CD4-positive, alpha-beta T cell (primary cell): ENCODE measurements at regions not wholly inside any gene's neighbourhood (a gene's known extent, or its start where the extent isn't known, plus 50 kb on each side); places are given as distances from the start of the nearest gene placed in this dataset.
A peak's percentile ranks its signal among the peaks of the same experiment; 100 is the strongest.

Source experiments
- ATAC-seq: fragments of 200-7000 bp; cut with Tn5 transposase; one replicate; pipeline ENCODE4 v1.10.0; 2022; ENCODE audit warnings: mild to moderate bottlenecking; ENCODE audit not compliant: poor library complexity
- CTCF ChIA-PET: fragments of 350-600 bp; sonication (Branson Sonifier 250); formaldehyde crosslinking; loops from one replicate; lab custom pipeline; 2021; ENCODE audit warnings: antibody characterized with exemption, inconsistent platforms; lab: Charles Lee
- POLR2A ChIA-PET: fragments of 350-600 bp; sonication (Branson Sonifier 250); formaldehyde crosslinking; loops from one replicate; lab custom pipeline; 2021; ENCODE audit warnings: antibody characterized with exemption, inconsistent platforms; lab: Charles Lee
- DNase-seq, 14 experiments: peaks; one replicate each; pipeline ENCODE4 v3.0.0-alpha.2; 2013 to 2020; ENCODE audit warnings: mixed read lengths in 2 of 14
- H3K27ac ChIP-seq, 2 donors: one replicate each; pipeline versions ENCODE4 v1.5.1 to v1.7.0; 2013; ENCODE audit warnings: low read length in 2 of 2, low read depth in 1 of 2, mild to moderate bottlenecking in 1 of 2
- H3K27me3 ChIP-seq, 2 experiments: 1 replicate in 1 of 2; 2 replicates in 1 of 2; pipeline versions ENCODE4 v1.6.1 to v1.7.0; 2013; ENCODE audit warnings: low read length in 2 of 2, control low read depth in 1 of 2, mild to moderate bottlenecking in 1 of 2, moderate library complexity in 1 of 2; ENCODE audit not compliant: insufficient read depth in 2 of 2, control insufficient read depth in 1 of 2
- H3K36me3 ChIP-seq: one replicate; pipeline ENCODE4 v1.6.1; 2013; ENCODE audit warnings: low read length, control low read depth; ENCODE audit not compliant: insufficient read depth
- H3K4me1 ChIP-seq: one replicate; pipeline ENCODE4 v1.6.1; 2013; ENCODE audit warnings: low read length, control low read depth; ENCODE audit not compliant: insufficient read depth
- H3K4me3 ChIP-seq: one replicate; pipeline ENCODE4 v1.5.1; 2013; ENCODE audit warnings: mild to moderate bottlenecking, low read length, moderate library complexity
- H3K9me3 ChIP-seq, 2 experiments: 1 replicate in 1 of 2; 2 replicates in 1 of 2; pipeline versions ENCODE4 v1.6.1 to v1.7.0; 2013; ENCODE audit warnings: low read length in 2 of 2, mild to moderate bottlenecking in 2 of 2, control low read depth in 1 of 2, moderate library complexity in 1 of 2; ENCODE audit not compliant: control insufficient read depth in 1 of 2, insufficient read depth in 1 of 2
- H3K27ac Mint-ChIP-seq: one replicate; pipeline ENCODE4 v1.8.0; 2020; ENCODE audit warnings: mixed read lengths
- H3K27me3 Mint-ChIP-seq: one replicate; pipeline ENCODE4 v1.8.0; 2021; ENCODE audit warnings: mixed read lengths
- H3K36me3 Mint-ChIP-seq: one replicate; pipeline ENCODE4 v1.8.0; 2021; ENCODE audit warnings: low read depth, mixed read lengths
- H3K4me1 Mint-ChIP-seq: one replicate; pipeline ENCODE4 v1.8.0; 2021; ENCODE audit warnings: low read depth, mixed read lengths
- H3K4me3 Mint-ChIP-seq: one replicate; pipeline ENCODE4 v1.8.0; 2020; ENCODE audit warnings: mild to moderate bottlenecking, mixed read lengths
- H3K9me3 Mint-ChIP-seq: one replicate; pipeline ENCODE4 v1.8.0; 2020; ENCODE audit warnings: mixed read lengths
- intact Hi-C, 2 experiments: fragments of 100-400 bp; cut with DNase I in 1 of 2; cut with micrococcal nuclease in 1 of 2; formaldehyde crosslinking; loops; one replicate each; pipeline versions ENCODE4 v1.15.1 to v1.9.0; 2023 to 2025; cut with DNase I, micrococcal nuclease
- TF ChIP-seq, protein P1 (sequence below): fragments of 200-600 bp; IDR thresholded peaks from one replicate; pipeline ENCODE4 v1.8.0; 2022; ENCODE audit warnings: antibody characterized with exemption, mild to moderate bottlenecking

DNA sequence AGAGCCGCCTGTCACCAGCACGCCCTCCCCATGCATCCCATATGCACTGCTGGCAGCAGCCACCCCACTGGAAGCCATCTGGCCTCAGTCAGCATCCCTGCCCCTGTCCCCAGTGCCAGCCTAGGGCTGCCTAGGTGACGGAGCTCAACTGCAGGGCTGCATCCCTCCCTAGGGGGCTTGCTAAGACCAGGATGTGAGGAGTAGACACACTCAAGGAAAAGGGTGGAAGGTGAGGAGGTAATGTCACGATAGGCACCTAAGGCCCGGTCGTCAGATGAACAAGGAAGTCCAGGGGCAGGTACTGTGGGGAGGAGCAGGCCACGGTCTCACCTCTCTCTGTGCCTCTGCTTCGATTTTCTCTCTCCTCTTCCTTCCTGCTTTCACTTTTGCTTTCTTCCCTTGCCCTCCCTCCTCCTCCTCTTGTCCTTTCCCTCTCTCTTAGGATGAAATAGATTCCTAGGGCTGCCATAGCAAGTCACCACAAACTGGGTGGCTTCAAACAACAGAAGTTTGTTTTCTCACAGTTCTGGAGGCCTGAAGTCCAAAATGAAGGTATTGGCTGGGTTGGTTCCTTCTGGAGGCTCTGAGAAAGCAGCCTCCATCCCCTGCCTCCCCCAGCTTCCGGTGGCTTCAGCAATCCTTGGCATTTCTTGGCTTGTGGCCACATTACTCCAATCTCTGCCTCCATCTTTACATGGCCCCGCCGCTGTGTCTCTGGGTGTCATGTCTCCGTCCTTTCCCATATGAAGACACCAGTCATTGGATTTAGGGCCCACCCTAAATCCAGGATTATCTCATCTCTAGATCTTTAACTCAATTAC is 298.3 kb downstream of the SHQ1 start:
- ChIA-PET CTCF (no interaction called here), POLR2A (no interaction called here)
- Mint-ChIP-seq H3K27me3 (no peaks in the 10 kb centered on the region), H3K36me3 (no peaks in the 10 kb centered on the region), H3K4me3 (peak overlapping the region; percentile 81), H3K27ac (peak overlapping the region; percentile 74), H3K4me1 (peaks cover 16% of the 10 kb centered on the region), H3K9me3 (no peaks in the 10 kb centered on the region)
- peak; percentile 26 for ATAC-seq
- intact Hi-C loops: no loop called here
- H3K4me3 ChIP-seq: peak overlapping the region; percentile 32
- TF ChIP-seq, protein P1, sequence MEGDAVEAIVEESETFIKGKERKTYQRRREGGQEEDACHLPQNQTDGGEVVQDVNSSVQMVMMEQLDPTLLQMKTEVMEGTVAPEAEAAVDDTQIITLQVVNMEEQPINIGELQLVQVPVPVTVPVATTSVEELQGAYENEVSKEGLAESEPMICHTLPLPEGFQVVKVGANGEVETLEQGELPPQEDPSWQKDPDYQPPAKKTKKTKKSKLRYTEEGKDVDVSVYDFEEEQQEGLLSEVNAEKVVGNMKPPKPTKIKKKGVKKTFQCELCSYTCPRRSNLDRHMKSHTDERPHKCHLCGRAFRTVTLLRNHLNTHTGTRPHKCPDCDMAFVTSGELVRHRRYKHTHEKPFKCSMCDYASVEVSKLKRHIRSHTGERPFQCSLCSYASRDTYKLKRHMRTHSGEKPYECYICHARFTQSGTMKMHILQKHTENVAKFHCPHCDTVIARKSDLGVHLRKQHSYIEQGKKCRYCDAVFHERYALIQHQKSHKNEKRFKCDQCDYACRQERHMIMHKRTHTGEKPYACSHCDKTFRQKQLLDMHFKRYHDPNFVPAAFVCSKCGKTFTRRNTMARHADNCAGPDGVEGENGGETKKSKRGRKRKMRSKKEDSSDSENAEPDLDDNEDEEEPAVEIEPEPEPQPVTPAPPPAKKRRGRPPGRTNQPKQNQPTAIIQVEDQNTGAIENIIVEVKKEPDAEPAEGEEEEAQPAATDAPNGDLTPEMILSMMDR: no peak
- DNase-seq: peak in 8 of 14 experiments; percentile 0 to 21 (median 8)
- H3K27me3 ChIP-seq: no peaks in the 10 kb centered on the region
- H3K36me3 ChIP-seq: no peaks in the 10 kb centered on the region
- H3K4me1 ChIP-seq: peaks cover 11% of the 10 kb centered on the region
- H3K27ac ChIP-seq: no peak overlapping the region
- no peaks in the 10 kb centered on the region for H3K9me3 ChIP-seq

DNA sequence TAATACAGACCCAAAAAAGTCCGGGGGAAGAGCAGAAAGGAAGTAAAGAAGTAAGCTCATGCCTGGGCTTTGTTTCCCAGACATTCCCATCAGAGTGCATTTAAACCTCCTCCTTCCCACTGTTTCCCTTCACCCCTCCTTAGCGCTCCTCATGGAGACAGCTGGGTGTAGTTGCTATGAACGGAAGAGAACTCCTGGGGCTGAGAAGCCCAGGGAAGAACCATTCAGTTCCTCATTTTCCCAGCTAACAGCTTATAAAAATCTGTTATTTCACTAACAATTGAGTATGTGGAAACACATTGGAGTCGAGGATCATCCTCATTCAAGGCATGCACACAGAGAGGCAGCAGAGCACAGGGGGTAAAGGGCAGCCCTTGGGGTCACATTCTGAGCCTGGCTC is 299.3 kb downstream of the SHQ1 start:
- Mint-ChIP-seq H3K4me1 (peaks cover 16% of the 10 kb centered on the region), H3K36me3 (no peaks in the 10 kb centered on the region), H3K4me3 (peak overlapping the region; percentile 34), H3K27ac (peak overlapping the region; percentile 51), H3K9me3 (no peaks in the 10 kb centered on the region), H3K27me3 (no peaks in the 10 kb centered on the region)
- CTCF ChIA-PET: no interaction called here
- H3K27ac ChIP-seq: no peak overlapping the region
- no peaks in the 10 kb centered on the region for H3K27me3 ChIP-seq
- DNase-seq (no peak), ATAC-seq (no peak)
- intact Hi-C loops: no loop called here
- TF ChIP-seq, protein P1: no peak
- H3K36me3 ChIP-seq: no peaks in the 10 kb centered on the region
- H3K4me3 ChIP-seq: no peak overlapping the region
- no peaks in the 10 kb centered on the region for H3K9me3 ChIP-seq
- POLR2A ChIA-PET: no interaction called here
- H3K4me1 ChIP-seq: peaks cover 11% of the 10 kb centered on the region

DNA sequence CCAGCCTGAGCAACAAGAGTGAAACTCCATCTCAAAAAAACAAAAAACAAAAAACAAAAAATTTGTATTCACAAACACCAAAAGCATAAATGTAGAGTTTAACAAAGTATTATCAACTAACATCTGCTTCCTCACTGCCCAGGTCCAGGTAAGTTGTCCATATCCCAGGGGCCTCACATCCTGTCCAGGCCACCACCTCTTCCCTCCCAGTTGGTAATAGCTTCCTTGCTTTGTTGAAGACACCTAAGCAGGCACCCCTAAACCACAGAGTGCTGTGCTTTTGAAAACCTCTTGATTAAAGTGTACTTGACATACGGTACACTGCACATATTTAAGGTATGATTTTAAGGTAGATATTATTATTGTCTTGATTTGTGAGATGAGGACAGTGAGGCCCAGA is 299.8 kb downstream of the SHQ1 start:
- POLR2A ChIA-PET: no interaction called here
- no peaks in the 10 kb centered on the region for H3K9me3 Mint-ChIP-seq
- CTCF ChIA-PET: no interaction called here
- Histone ChIP-seq H3K36me3 (no peaks in the 10 kb centered on the region), H3K27me3 (no peaks in the 10 kb centered on the region), H3K27ac (no peak overlapping the region), H3K4me1 (peaks cover 11% of the 10 kb centered on the region), H3K4me3 (no peak overlapping the region), H3K9me3 (no peaks in the 10 kb centered on the region)
- no peaks in the 10 kb centered on the region for H3K36me3 Mint-ChIP-seq
- no peak overlapping the region for H3K4me3 Mint-ChIP-seq
- no peak for DNase-seq
- no peaks in the 10 kb centered on the region for H3K27me3 Mint-ChIP-seq
- intact Hi-C loops: no loop called here
- TF ChIP-seq, protein P1: no peak
- peak overlapping the region; percentile 51 for H3K27ac Mint-ChIP-seq
- ATAC-seq: no peak
- H3K4me1 Mint-ChIP-seq: peaks cover 16% of the 10 kb centered on the region
